ENCODE measurements at regions not wholly inside any gene's neighbourhood (a gene's known extent, or its start where the extent isn't known, plus 50 kb on each side); places are given as distances from the start of the nearest gene placed in this dataset.

GRCh38 chr6:130513770-130514169 lies 148.0 kb downstream of the TMEM200A start (continued):
- TF ChIP-seq, protein P1, sequence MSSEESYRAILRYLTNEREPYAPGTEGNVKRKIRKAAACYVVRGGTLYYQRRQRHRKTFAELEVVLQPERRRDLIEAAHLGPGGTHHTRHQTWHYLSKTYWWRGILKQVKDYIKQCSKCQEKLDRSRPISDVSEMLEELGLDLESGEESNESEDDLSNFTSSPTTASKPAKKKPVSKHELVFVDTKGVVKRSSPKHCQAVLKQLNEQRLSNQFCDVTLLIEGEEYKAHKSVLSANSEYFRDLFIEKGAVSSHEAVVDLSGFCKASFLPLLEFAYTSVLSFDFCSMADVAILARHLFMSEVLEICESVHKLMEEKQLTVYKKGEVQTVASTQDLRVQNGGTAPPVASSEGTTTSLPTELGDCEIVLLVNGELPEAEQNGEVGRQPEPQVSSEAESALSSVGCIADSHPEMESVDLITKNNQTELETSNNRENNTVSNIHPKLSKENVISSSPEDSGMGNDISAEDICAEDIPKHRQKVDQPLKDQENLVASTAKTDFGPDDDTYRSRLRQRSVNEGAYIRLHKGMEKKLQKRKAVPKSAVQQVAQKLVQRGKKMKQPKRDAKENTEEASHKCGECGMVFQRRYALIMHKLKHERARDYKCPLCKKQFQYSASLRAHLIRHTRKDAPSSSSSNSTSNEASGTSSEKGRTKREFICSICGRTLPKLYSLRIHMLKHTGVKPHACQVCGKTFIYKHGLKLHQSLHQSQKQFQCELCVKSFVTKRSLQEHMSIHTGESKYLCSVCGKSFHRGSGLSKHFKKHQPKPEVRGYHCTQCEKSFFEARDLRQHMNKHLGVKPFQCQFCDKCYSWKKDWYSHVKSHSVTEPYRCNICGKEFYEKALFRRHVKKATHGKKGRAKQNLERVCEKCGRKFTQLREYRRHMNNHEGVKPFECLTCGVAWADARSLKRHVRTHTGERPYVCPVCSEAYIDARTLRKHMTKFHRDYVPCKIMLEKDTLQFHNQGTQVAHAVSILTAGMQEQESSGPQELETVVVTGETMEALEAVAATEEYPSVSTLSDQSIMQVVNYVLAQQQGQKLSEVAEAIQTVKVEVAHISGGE (CRISPR knock-in tag; IDR thresholded peaks at IDR 0.05): no peak
- TF ChIP-seq SOX6 (IDR thresholded peaks at IDR 0.05) (peak; percentile 41; the same call in 1 of the 2 replicates), PRMT5 (CRISPR knock-in tag; IDR thresholded peaks at IDR 0.05) (no peak), POLR2H (tag; IDR thresholded peaks at IDR 0.05; ENCODE audit: low read depth) (no peak)

- no peak overlapping the region for H3K4me3 ChIP-seq
- 8% methylated on average over 3 of the region's 3 CpGs for WGBS (ENCODE audit: insufficient coverage, low coverage, missing lambda C conversion rate)
- H3K27me3 ChIP-seq (ENCODE audit: control insufficient read depth in 2 of 2, insufficient read depth in 2 of 2, low read length in 2 of 2): no peaks in the 10 kb centered on the region
- no peak overlapping the region for H3K9ac ChIP-seq (ENCODE audit: insufficient read depth in 1 of 2, low read depth in 2 of 2, low read length in 2 of 2)
- TF ChIP-seq ZNF41 (CRISPR knock-in tag; conservative IDR thresholded peaks at IDR 0.05): no peak
- TF ChIP-seq, protein P2, sequence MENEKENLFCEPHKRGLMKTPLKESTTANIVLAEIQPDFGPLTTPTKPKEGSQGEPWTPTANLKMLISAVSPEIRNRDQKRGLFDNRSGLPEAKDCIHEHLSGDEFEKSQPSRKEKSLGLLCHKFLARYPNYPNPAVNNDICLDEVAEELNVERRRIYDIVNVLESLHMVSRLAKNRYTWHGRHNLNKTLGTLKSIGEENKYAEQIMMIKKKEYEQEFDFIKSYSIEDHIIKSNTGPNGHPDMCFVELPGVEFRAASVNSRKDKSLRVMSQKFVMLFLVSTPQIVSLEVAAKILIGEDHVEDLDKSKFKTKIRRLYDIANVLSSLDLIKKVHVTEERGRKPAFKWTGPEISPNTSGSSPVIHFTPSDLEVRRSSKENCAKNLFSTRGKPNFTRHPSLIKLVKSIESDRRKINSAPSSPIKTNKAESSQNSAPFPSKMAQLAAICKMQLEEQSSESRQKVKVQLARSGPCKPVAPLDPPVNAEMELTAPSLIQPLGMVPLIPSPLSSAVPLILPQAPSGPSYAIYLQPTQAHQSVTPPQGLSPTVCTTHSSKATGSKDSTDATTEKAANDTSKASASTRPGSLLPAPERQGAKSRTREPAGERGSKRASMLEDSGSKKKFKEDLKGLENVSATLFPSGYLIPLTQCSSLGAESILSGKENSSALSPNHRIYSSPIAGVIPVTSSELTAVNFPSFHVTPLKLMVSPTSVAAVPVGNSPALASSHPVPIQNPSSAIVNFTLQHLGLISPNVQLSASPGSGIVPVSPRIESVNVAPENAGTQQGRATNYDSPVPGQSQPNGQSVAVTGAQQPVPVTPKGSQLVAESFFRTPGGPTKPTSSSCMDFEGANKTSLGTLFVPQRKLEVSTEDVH (IDR thresholded peaks at IDR 0.05; ENCODE audit: low read depth, partially characterized antibody): no peak
- TF ChIP-seq RCOR1 (IDR thresholded peaks at IDR 0.05; ENCODE audit: borderline replicate concordance in 1 of 2, low read depth in 2 of 2, low read length in 2 of 2): no peak
- no peaks in the 10 kb centered on the region for H3K79me2 ChIP-seq (ENCODE audit: control insufficient read depth, insufficient read depth, low read length)
- no TSS peak for BruUV-seq (replicated peaks)
- ChIA-PET CTCF (ENCODE audit: low intra/inter-chr PET ratio) (no interaction called here), POLR2A (no interaction called here)
- H3K27ac ChIP-seq (ENCODE audit: extremely low read depth, low read depth, low read length): no peak overlapping the region
- no peaks in the 10 kb centered on the region for H4K20me1 ChIP-seq (replicated peaks; ENCODE audit: control insufficient read depth, insufficient read depth, low read length)
- no peak for FAIRE-seq
- H3K9me1 ChIP-seq (ENCODE audit: control insufficient read depth, insufficient read depth, low read length): no peaks in the 10 kb centered on the region
- H3K4me1 ChIP-seq (replicated peaks in 1 of 2; ENCODE audit: control insufficient read depth in 2 of 2, insufficient read depth in 2 of 2, low read length in 2 of 2): no peaks in the 10 kb centered on the region
- no peak for ATAC-seq
- H3K36me3 ChIP-seq (ENCODE audit: control insufficient read depth, insufficient read depth, low read length): no peaks in the 10 kb centered on the region
- no peak overlapping the region for H3K4me2 ChIP-seq (ENCODE audit: insufficient read depth, low read length)
- no peaks in the 10 kb centered on the region for H3K9me3 ChIP-seq (replicated peaks; ENCODE audit: control insufficient read depth, insufficient read depth, low read depth, low read length)
- no peak overlapping the region for H2AFZ ChIP-seq (ENCODE audit: low read depth, low read length)
- DNase-seq (ENCODE audit: extremely low read depth in 1 of 4, low spot score in 3 of 4): no peak
- intact Hi-C loops (cut with micrococcal nuclease) (no loop called here), in situ Hi-C loops (cut with MboI) (no loop called here)
These were observed 148.9 kb downstream of the TMEM200A start for GRCh38 chr6:130514712-130515111.
